GM12875 (cell line): ENCODE measurements at regions not wholly inside any gene's neighbourhood (a gene's known extent, or its start where the extent isn't known, plus 50 kb on each side); places are given as distances from the start of the nearest gene placed in this dataset.

ENCODE experiments used
- H3K4me3 ChIP-seq: one replicate; pipeline ENCODE4 v1.5.1; 2011; ENCODE audit warnings: low read depth, low read length, control low read depth
- TF ChIP-seq, protein P1 (sequence below): IDR thresholded peaks from 2 replicates; pipeline ENCODE4 v1.5.1; 2011; ENCODE audit warnings: low read depth, mild to moderate bottlenecking, control low read depth, inconsistent platforms, low read length, moderate library complexity, borderline replicate concordance; ENCODE audit not compliant: insufficient read depth

GRCh38 chr2:7119132-7119835 is 202.1 kb downstream of the RNF144A start:
- TF ChIP-seq, protein P1, sequence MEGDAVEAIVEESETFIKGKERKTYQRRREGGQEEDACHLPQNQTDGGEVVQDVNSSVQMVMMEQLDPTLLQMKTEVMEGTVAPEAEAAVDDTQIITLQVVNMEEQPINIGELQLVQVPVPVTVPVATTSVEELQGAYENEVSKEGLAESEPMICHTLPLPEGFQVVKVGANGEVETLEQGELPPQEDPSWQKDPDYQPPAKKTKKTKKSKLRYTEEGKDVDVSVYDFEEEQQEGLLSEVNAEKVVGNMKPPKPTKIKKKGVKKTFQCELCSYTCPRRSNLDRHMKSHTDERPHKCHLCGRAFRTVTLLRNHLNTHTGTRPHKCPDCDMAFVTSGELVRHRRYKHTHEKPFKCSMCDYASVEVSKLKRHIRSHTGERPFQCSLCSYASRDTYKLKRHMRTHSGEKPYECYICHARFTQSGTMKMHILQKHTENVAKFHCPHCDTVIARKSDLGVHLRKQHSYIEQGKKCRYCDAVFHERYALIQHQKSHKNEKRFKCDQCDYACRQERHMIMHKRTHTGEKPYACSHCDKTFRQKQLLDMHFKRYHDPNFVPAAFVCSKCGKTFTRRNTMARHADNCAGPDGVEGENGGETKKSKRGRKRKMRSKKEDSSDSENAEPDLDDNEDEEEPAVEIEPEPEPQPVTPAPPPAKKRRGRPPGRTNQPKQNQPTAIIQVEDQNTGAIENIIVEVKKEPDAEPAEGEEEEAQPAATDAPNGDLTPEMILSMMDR = peak; percentile 47; the same call in 1 of the 2 replicates
- no peak overlapping the region for H3K4me3 ChIP-seq

DNA sequence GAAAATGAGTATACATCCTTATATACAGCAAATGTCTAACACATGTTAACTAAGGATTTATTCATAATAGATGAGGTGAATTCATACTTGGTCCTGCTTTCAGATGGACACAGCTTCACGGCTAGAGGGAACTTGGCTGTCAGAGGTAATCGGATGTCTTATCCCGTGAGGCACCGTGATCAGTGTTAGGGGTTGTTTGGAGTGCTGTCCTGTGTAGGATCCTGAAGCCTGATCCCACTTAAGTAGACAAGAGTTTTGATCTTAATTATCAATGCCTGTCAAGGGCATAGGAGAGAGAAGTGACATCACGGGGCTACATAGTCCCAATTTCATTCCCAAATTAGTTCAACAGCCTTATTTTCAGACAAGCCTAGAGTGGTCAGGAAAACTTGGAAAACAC is 204.6 kb downstream of the RNF144A start:
- no peak overlapping the region for H3K4me3 ChIP-seq

DNA sequence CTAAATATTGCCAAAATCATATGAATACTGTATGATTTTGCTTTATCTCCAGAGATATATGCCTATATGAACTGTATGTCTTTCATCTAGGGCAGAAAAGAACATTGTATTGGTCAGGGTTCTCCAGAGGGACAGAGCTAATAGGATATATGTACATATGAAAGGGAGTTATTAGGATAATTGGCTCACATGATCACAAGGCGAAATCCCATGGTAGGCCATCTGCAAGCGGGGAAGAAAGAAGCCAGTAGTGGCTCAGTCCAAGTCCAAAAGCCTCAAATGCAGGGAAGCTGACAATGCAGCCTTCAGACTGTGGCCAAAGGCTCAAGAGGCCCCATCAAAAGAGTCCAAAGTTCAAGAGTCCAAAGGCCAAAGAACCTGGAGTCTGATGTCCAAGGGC is 209.9 kb downstream of the RNF144A start:
- TF ChIP-seq, protein P1 = no peak
- H3K4me3 ChIP-seq = no peak overlapping the region

More for the DNA sequence above, 204.6 kb downstream of the RNF144A start:
- TF ChIP-seq, protein P1 = no peak

GRCh38 chr2:7127687-7128086 is 210.5 kb downstream of the RNF144A start:
- no peak overlapping the region for H3K4me3 ChIP-seq
- TF ChIP-seq, protein P1 = no peak

DNA sequence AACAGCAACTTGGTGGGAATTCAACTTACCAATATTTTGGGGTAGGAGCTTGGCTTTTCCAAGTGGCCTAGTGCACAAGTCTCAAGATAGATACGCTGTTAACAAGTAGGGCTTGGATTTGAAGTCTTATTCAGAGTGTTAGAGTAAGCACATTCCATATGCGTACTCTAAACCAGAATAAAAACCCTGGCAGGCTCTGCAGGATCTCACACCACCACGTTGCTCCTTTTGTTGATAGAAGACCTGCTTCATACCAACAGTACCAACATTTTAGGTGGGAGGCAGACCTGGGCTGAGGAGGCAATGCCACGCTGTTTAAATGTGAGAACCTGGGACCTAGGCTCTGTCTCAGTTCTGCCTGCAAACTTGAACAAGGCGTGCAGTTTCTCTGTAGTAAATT is 214.0 kb downstream of the RNF144A start:
- no peak overlapping the region for H3K4me3 ChIP-seq
- TF ChIP-seq, protein P1 = no peak

- H3K4me3 ChIP-seq = no peak overlapping the region
- TF ChIP-seq, protein P1 = no peak
Measured at GRCh38 chr2:7132753-7133152, 215.5 kb downstream of the RNF144A start.

DNA sequence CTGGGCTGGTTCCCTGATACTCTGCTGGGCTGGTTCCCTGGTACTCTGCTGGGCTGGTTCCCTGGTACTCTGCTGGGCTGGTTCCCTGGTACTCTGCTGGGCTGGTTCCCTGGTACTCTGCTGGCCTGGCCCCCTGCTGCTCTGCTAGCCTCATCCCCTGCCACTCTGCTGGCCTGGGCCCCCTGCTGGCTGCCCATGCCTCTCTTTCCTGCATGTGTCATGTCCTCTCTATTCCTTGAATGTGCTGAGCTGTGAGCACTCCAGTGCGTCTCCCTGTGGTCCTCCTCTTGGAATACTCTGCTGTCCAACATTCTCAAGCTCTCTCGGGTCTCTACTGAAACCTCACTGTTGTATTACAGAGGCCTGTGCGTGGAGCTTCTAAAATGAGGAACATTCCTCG is 216.3 kb downstream of the RNF144A start:
- no peak overlapping the region for H3K4me3 ChIP-seq
- TF ChIP-seq, protein P1 = no peak
